ENCODE measurements at regions not wholly inside any gene's neighbourhood (a gene's known extent, or its start where the extent isn't known, plus 50 kb on each side); places are given as distances from the start of the nearest gene placed in this dataset.
"Not testable (repeated sequence)": the region's sequence is repeated elsewhere in the genome, so short reads cannot be mapped to it uniquely, and the experiment has no call there.

DNA sequence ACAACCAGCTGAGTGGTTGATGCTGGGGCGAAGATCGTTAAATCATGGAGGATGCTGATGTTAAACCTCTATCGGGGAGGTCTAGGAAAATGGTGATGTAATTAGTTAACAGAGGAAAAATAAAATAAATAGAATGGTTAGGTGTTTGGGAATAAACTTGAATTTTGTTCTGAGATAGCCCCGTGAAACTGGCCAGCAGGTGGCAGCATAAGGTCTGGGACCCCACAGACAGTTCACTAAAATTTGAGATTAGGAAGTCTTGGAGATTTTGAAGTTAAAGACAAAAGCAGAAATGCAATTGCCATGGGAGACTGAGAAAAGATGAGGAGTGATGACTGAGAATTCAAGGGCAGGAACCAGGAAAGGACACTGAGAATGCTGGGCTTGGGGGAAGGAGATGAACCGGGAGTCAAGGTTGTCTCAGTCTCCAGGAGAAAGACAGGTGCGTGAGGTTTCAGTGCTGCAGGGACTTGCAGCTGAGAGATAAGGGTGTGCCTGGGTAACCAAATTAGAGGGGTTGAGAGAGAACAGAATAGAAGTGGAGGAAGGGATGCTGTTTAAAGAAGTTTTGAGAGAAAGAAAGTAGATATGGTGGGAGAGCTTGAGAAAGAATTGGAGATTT, 248.0 kb downstream of the ZNF92 start:
- not testable (repeated sequence) for TF ChIP-seq FOSL1 (IDR thresholded peaks at IDR 0.05; ENCODE audit: low read depth); POLR2A (IDR thresholded peaks at IDR 0.05; ENCODE audit: borderline replicate concordance, extremely low read depth, insufficient read depth, insufficient read length); CEBPB (IDR thresholded peaks at IDR 0.05; ENCODE audit: low read depth); EZH2 (IDR thresholded peaks at IDR 0.05); SP1 (IDR thresholded peaks at IDR 0.05; ENCODE audit: low read depth)
- TF ChIP-seq, protein P1, sequence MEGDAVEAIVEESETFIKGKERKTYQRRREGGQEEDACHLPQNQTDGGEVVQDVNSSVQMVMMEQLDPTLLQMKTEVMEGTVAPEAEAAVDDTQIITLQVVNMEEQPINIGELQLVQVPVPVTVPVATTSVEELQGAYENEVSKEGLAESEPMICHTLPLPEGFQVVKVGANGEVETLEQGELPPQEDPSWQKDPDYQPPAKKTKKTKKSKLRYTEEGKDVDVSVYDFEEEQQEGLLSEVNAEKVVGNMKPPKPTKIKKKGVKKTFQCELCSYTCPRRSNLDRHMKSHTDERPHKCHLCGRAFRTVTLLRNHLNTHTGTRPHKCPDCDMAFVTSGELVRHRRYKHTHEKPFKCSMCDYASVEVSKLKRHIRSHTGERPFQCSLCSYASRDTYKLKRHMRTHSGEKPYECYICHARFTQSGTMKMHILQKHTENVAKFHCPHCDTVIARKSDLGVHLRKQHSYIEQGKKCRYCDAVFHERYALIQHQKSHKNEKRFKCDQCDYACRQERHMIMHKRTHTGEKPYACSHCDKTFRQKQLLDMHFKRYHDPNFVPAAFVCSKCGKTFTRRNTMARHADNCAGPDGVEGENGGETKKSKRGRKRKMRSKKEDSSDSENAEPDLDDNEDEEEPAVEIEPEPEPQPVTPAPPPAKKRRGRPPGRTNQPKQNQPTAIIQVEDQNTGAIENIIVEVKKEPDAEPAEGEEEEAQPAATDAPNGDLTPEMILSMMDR (IDR thresholded peaks at IDR 0.05 in 2 of 3, conservative IDR thresholded peaks at IDR 0.05 in 1 of 3; ENCODE audit: borderline replicate concordance in 1 of 3, insufficient read depth in 1 of 3, low read depth in 2 of 3, low read length in 2 of 3): peak; percentile 12 to 61 (median 51); a peak in 5 of 6 replicates

Measured in HCT116 (cell line).